Lung (tissue), 11 donors: ENCODE measurements at regions not wholly inside any gene's neighbourhood (a gene's known extent, or its start where the extent isn't known, plus 50 kb on each side); places are given as distances from the start of the nearest gene placed in this dataset.
A peak's percentile ranks its signal among the peaks of the same experiment; 100 is the strongest.

Experiments used
- ATAC-seq: fragments of 200-7000 bp; cut with Tn5 transposase; one replicate; pipeline ENCODE4 v1.9.1; 2020; ENCODE audit warnings: moderate number of reproducible peaks; ENCODE audit not compliant: insufficient read depth, low FRiP score
- DNase-seq, 3 donors: peaks; one replicate each; pipeline ENCODE4 v3.0.0-alpha.2; 2013 to 2017
- H3K27ac ChIP-seq, 2 donors: one replicate each; pipeline ENCODE4 v1.5.1; 2013; ENCODE audit warnings: mild to moderate bottlenecking in 2 of 2, moderate library complexity in 2 of 2, control low read depth in 1 of 2, inconsistent platforms in 1 of 2, low read depth in 1 of 2, low read length in 1 of 2
- H3K27me3 ChIP-seq, 3 donors: one replicate each; pipeline ENCODE4 v1.5.1; 2013; ENCODE audit warnings: low read length in 2 of 3; ENCODE audit not compliant: control insufficient read depth in 3 of 3, insufficient read depth in 3 of 3
- H3K36me3 ChIP-seq, 4 donors: one replicate each; pipeline ENCODE4 v1.5.1; 2013; ENCODE audit warnings: low read length in 4 of 4, mild to moderate bottlenecking in 1 of 4, moderate library complexity in 1 of 4; ENCODE audit not compliant: control insufficient read depth in 4 of 4, insufficient read depth in 4 of 4
- H3K4me1 ChIP-seq, 5 donors: one replicate each; pipeline ENCODE4 v1.5.1; 2013; ENCODE audit warnings: low read length in 5 of 5, mild to moderate bottlenecking in 2 of 5, moderate library complexity in 1 of 5; ENCODE audit not compliant: control insufficient read depth in 5 of 5, insufficient read depth in 5 of 5
- H3K4me3 ChIP-seq: one replicate; pipeline ENCODE4 v1.5.1; 2013; ENCODE audit warnings: mild to moderate bottlenecking, control low read depth, moderate library complexity
- H3K9ac ChIP-seq, 2 donors: one replicate each; pipeline ENCODE4 v1.5.1; 2013; ENCODE audit warnings: low read length in 2 of 2, control low read depth in 1 of 2; ENCODE audit not compliant: insufficient read depth in 1 of 2
- H3K9me3 ChIP-seq, 4 donors: one replicate each; pipeline ENCODE4 v1.5.1; 2013; ENCODE audit warnings: low read length in 3 of 4, mild to moderate bottlenecking in 1 of 4, moderate library complexity in 1 of 4; ENCODE audit not compliant: control insufficient read depth in 4 of 4, insufficient read depth in 3 of 4
- CTCF ChIP-seq: IDR thresholded peaks from 2 replicates; pipeline ENCODE4 v1.5.1; 2012; ENCODE audit warnings: mild to moderate bottlenecking; ENCODE audit errors: control extremely low read depth, extremely low read depth
- WGBS, 2 donors: extraction: QIAGEN DNeasy Blood & Tissue Kit; methylation state at CpG; one replicate each; pipeline ENCODE4 v1.1.7; 2013; 5-methylcytosine and 5-hydroxymethylcytosine counted together
- donor health status: control.
- donor health status: control.
- donor health status: Bipolar disorder and iron deficiency.
- donor health status: healthy.
- donor health status: DM: yes; HTN: yes; CAD: no.

GRCh38 chr20:55437798-55438415, 567.4 kb downstream of the CBLN4 start:
- ATAC-seq (no peak), DNase-seq (peak; percentile 55 to 90 (median 86))
- TF ChIP-seq CTCF = no peak
- 52 to 75% methylated on average over 6 of the region's 6 CpGs for WGBS, 2 donors
- no peak overlapping the region for H3K9ac ChIP-seq
- H3K27me3 ChIP-seq = no peaks in the 10 kb centered on the region
- no peak overlapping the region for H3K27ac ChIP-seq
- peaks cover 0 to 20% (median 6%) of the 10 kb centered on the region in 5 donors for H3K4me1 ChIP-seq
- no peaks in the 10 kb centered on the region for H3K9me3 ChIP-seq
- no peaks in the 10 kb centered on the region for H3K36me3 ChIP-seq
- H3K4me3 ChIP-seq = no peak overlapping the region

- Histone ChIP-seq H3K9ac (no peak overlapping the region), H3K36me3 (no peaks in the 10 kb centered on the region), H3K27me3 (no peaks in the 10 kb centered on the region), H3K27ac (no peak overlapping the region), H3K9me3 (no peaks in the 10 kb centered on the region), H3K4me1 (no peaks in the 10 kb centered on the region), H3K4me3 (no peak overlapping the region)
- TF ChIP-seq CTCF = no peak
- no peak for DNase-seq
- ATAC-seq = no peak
- WGBS, 2 donors = 67 to 82% methylated on average over 3 of the region's 3 CpGs
These were observed 580.4 kb downstream of the CBLN4 start for GRCh38 chr20:55424968-55425367.

DNA sequence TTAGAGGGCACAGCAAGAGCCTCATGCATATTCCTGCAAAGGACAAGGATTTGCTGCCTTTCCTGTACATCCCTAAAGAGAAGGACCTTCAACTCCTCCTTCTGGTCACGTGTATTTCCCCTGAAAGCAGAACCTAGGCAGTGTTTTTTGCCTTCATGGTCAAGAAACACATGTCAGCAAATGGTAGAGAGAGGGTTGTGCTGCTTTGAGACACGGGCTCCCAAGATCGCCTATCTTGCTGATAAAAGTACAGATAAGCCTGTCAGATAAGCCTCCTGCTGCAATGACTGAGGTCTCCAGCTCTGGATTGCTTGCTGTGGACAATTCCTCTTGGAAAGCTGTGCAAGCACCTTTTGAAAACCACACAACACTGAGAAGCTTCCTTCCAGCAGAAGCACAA, 580.8 kb downstream of the CBLN4 start:
- no peak for DNase-seq
- no peak for TF ChIP-seq CTCF
- no peak overlapping the region for H3K9ac ChIP-seq
- no peaks in the 10 kb centered on the region for H3K4me1 ChIP-seq
- H3K27ac ChIP-seq = no peak overlapping the region
- no peaks in the 10 kb centered on the region for H3K27me3 ChIP-seq
- H3K4me3 ChIP-seq = no peak overlapping the region
- H3K9me3 ChIP-seq = no peaks in the 10 kb centered on the region
- WGBS, 2 donors = 33 to 38% methylated on average over 3 of the region's 3 CpGs
- H3K36me3 ChIP-seq = no peaks in the 10 kb centered on the region
- no peak for ATAC-seq

GRCh38 chr20:55417836-55418235, 587.5 kb downstream of the CBLN4 start:
- DNase-seq = peak in 2 of 3 donors; percentile 93 to 94
- H3K4me1 ChIP-seq = peaks cover 0 to 18% (median 0%) of the 10 kb centered on the region in 5 donors
- no peak overlapping the region for H3K27ac ChIP-seq
- TF ChIP-seq CTCF = no peak
- H3K9ac ChIP-seq = no peak overlapping the region
- no peak for ATAC-seq
- H3K36me3 ChIP-seq = no peaks in the 10 kb centered on the region
- no peaks in the 10 kb centered on the region for H3K27me3 ChIP-seq
- no peak overlapping the region for H3K4me3 ChIP-seq
- WGBS, 2 donors = 43 to 67% methylated on average over 1 of the region's 1 CpG
- no peaks in the 10 kb centered on the region for H3K9me3 ChIP-seq
